OCI-LY1 (cell line): ENCODE measurements at regions not wholly inside any gene's neighbourhood (a gene's known extent, or its start where the extent isn't known, plus 50 kb on each side); places are given as distances from the start of the nearest gene placed in this dataset.

Experiments used
- H2AFZ ChIP-seq: fragments of 200-600 bp; sonication (generic), shearing (Covaris generic); 2 replicates; pipeline ENCODE4 v1.6.0; 2014; ENCODE audit warnings: antibody characterized with exemption, mild to moderate bottlenecking, low read length
- H3F3A ChIP-seq: fragments of 200-600 bp; sonication (generic), shearing (Covaris generic); 2 replicates; pipeline ENCODE4 v1.6.0; 2014; ENCODE audit warnings: mild to moderate bottlenecking, antibody characterized with exemption, low read length, moderate library complexity; ENCODE audit not compliant: insufficient read depth
- H3K27ac ChIP-seq: fragments of 200-600 bp; sonication (generic); 2 replicates; pipeline ENCODE4 v1.5.1; 2014; ENCODE audit warnings: low read length, mixed run types, mild to moderate bottlenecking, low read depth; ENCODE audit not compliant: poor library complexity, severe bottlenecking
- H3K27me3 ChIP-seq: fragments of 200-600 bp; sonication (generic); 2 replicates; pipeline ENCODE4 v1.6.0; 2014; ENCODE audit warnings: antibody characterized with exemption, mild to moderate bottlenecking, low read length, moderate library complexity; ENCODE audit not compliant: insufficient read depth
- H3K36me3 ChIP-seq: fragments of 200-600 bp; sonication (generic); 2 replicates; pipeline ENCODE4 v1.6.1; 2014; ENCODE audit warnings: mild to moderate bottlenecking, antibody characterized with exemption, low read length, moderate library complexity, mixed read lengths; ENCODE audit not compliant: insufficient read depth
- H3K4me1 ChIP-seq: fragments of 200-600 bp; sonication (generic); 2 replicates; pipeline ENCODE4 v1.5.1; 2014; ENCODE audit warnings: mild to moderate bottlenecking, low read length, moderate library complexity; ENCODE audit not compliant: insufficient read depth, severe bottlenecking
- H3K4me2 ChIP-seq: fragments of 200-600 bp; sonication (generic), shearing (Covaris generic); 2 replicates; pipeline ENCODE4 v1.6.1; 2014; ENCODE audit warnings: low read length
- H3K4me3 ChIP-seq: fragments of 200-600 bp; sonication (generic); 2 replicates; pipeline ENCODE4 v1.5.1; 2014; ENCODE audit warnings: low read length, low read depth, mild to moderate bottlenecking, mixed read lengths; ENCODE audit not compliant: poor library complexity, severe bottlenecking
- H3K79me2 ChIP-seq: fragments of 200-600 bp; shearing (Covaris generic); 2 replicates; pipeline ENCODE4 v1.6.1; 2016; ENCODE audit warnings: mixed run types, low read length, mixed read lengths; ENCODE audit not compliant: insufficient read depth
- H3K9ac ChIP-seq: fragments of 200-600 bp; sonication (generic), shearing (Covaris generic); 2 replicates; pipeline ENCODE4 v1.6.1; 2014; ENCODE audit warnings: mild to moderate bottlenecking, low read length, mixed read lengths
- H3K9me2 ChIP-seq: fragments of 200-600 bp; sonication (generic), shearing (Covaris generic); 2 replicates; pipeline ENCODE4 v1.6.1; 2014; ENCODE audit warnings: low read depth, mild to moderate bottlenecking, low read length, mixed read lengths
- H3K9me3 ChIP-seq: fragments of 200-600 bp; shearing (Covaris generic); 2 replicates; pipeline ENCODE4 v1.6.1; 2014; ENCODE audit warnings: low read length, mixed read lengths
- H4K20me1 ChIP-seq: fragments of 200-600 bp; sonication (generic), shearing (Covaris generic); 2 replicates; pipeline ENCODE4 v1.6.0; 2016; ENCODE audit warnings: mild to moderate bottlenecking, low read length; ENCODE audit not compliant: insufficient read depth
- CTCF ChIP-seq: fragments of 200-600 bp; sonication (generic), shearing (Covaris generic); IDR thresholded peaks from 2 replicates; pipeline ENCODE4 v1.5.1; 2017; ENCODE audit warnings: mild to moderate bottlenecking, antibody characterized with exemption, low read length, moderate library complexity, mixed read lengths
- EZH2 ChIP-seq: fragments of 200-600 bp; sonication (generic), shearing (Covaris generic); IDR thresholded peaks from 2 replicates; pipeline ENCODE4 v1.8.0; 2017; ENCODE audit warnings: borderline replicate concordance, mixed run types, mild to moderate bottlenecking, antibody characterized with exemption, low read length, moderate library complexity, mixed read lengths

GRCh38 chr6:168229368-168229752 is 90.2 kb downstream of the DACT2 start:
- no peaks in the 10 kb centered on the region for H3K27me3 ChIP-seq
- TF ChIP-seq EZH2 (no peak), CTCF (no peak)
- H2AFZ ChIP-seq, result no peak overlapping the region
- no peaks in the 10 kb centered on the region for H3K9me2 ChIP-seq
- H3K36me3 ChIP-seq, result no peaks in the 10 kb centered on the region
- no peak overlapping the region for H3K4me2 ChIP-seq
- no peak overlapping the region for H3K4me3 ChIP-seq
- no peaks in the 10 kb centered on the region for H4K20me1 ChIP-seq
- H3K9ac ChIP-seq, result no peak overlapping the region
- H3K79me2 ChIP-seq, result no peaks in the 10 kb centered on the region
- no peak overlapping the region for H3K27ac ChIP-seq
- H3K4me1 ChIP-seq, result no peaks in the 10 kb centered on the region
- H3K9me3 ChIP-seq, result no peaks in the 10 kb centered on the region
- no peaks in the 10 kb centered on the region for H3F3A ChIP-seq

- no peaks in the 10 kb centered on the region for H3K36me3 ChIP-seq
- H3K27ac ChIP-seq, result no peak overlapping the region
- H3F3A ChIP-seq, result no peaks in the 10 kb centered on the region
- no peaks in the 10 kb centered on the region for H3K27me3 ChIP-seq
- H3K4me3 ChIP-seq, result no peak overlapping the region
- H3K79me2 ChIP-seq, result no peaks in the 10 kb centered on the region
- no peak overlapping the region for H3K9ac ChIP-seq
- H3K9me2 ChIP-seq, result no peaks in the 10 kb centered on the region
- H2AFZ ChIP-seq, result no peak overlapping the region
- no peak for TF ChIP-seq CTCF
- no peak for TF ChIP-seq EZH2
- no peaks in the 10 kb centered on the region for H3K4me1 ChIP-seq
- H4K20me1 ChIP-seq, result no peaks in the 10 kb centered on the region
- H3K4me2 ChIP-seq, result no peak overlapping the region
- H3K9me3 ChIP-seq, result no peaks in the 10 kb centered on the region
These were observed 90.8 kb downstream of the DACT2 start for GRCh38 chr6:168228676-168229367.

GRCh38 chr6:168227840-168228239 is 91.7 kb downstream of the DACT2 start:
- H3K4me3 ChIP-seq, result no peak overlapping the region
- no peak overlapping the region for H3K4me2 ChIP-seq
- H2AFZ ChIP-seq, result no peak overlapping the region
- H3K27me3 ChIP-seq, result no peaks in the 10 kb centered on the region
- H3K79me2 ChIP-seq, result no peaks in the 10 kb centered on the region
- no peaks in the 10 kb centered on the region for H3K9me2 ChIP-seq
- H3K9me3 ChIP-seq, result no peaks in the 10 kb centered on the region
- H3K4me1 ChIP-seq, result no peaks in the 10 kb centered on the region
- H3K36me3 ChIP-seq, result no peaks in the 10 kb centered on the region
- H3F3A ChIP-seq, result no peaks in the 10 kb centered on the region
- no peak overlapping the region for H3K27ac ChIP-seq
- H3K9ac ChIP-seq, result no peak overlapping the region
- no peaks in the 10 kb centered on the region for H4K20me1 ChIP-seq
- TF ChIP-seq CTCF, result no peak
- TF ChIP-seq EZH2, result no peak
